Esophagus muscularis mucosa (tissue), 4 donors: ENCODE measurements at regions not wholly inside any gene's neighbourhood (a gene's known extent, or its start where the extent isn't known, plus 50 kb on each side); places are given as distances from the start of the nearest gene placed in this dataset.

Experiments used
- DNase-seq: peaks from one replicate; pipeline ENCODE4 v3.0.0-alpha.2; 2017; ENCODE audit errors: extremely low spot score
- H3K27ac ChIP-seq, 4 donors: fragments of 200-600 bp; sonication (generic); replicated peaks in 1 of 4; 1 replicate in 3 of 4; 2 replicates in 1 of 4; pipeline ENCODE4 v1.5.1; 2016 to 2019; ENCODE audit warnings: mild to moderate bottlenecking in 1 of 4
- H3K27me3 ChIP-seq, 4 donors: fragments of 200-600 bp; sonication (generic); one replicate each; pipeline versions ENCODE4 v1.5.1 to v1.6.0; 2016 to 2019
- H3K36me3 ChIP-seq, 4 donors: fragments of 200-600 bp; sonication (generic); one replicate each; pipeline ENCODE4 v1.5.1; 2016 to 2019
- H3K4me1 ChIP-seq, 4 donors: fragments of 200-600 bp; sonication (generic); one replicate each; pipeline ENCODE4 v1.5.1; 2016 to 2019
- H3K4me3 ChIP-seq, 4 donors: fragments of 200-600 bp; sonication (generic); 1 replicate in 2 of 4; 2 replicates in 2 of 4; pipeline ENCODE4 v1.5.1; 2016 to 2019; ENCODE audit warnings: mild to moderate bottlenecking in 4 of 4, moderate library complexity in 1 of 4
- H3K9me3 ChIP-seq, 4 donors: fragments of 200-600 bp; sonication (generic); 1 replicate in 3 of 4; 2 replicates in 1 of 4; pipeline ENCODE4 v1.5.1; 2016 to 2019
- CTCF ChIP-seq, 3 experiments: fragments of 200-600 bp in 2 of 3; fragments of 450-650 bp in 1 of 3; sonication (generic) in 2 of 3; IDR thresholded peaks; one replicate each; pipeline ENCODE4 v1.5.1; 2017 to 2019; ENCODE audit warnings: antibody characterized with exemption in 3 of 3, mild to moderate bottlenecking in 2 of 3, moderate library complexity in 1 of 3
- EP300 ChIP-seq: sonication (generic); formaldehyde crosslinking; IDR thresholded peaks from one replicate; pipeline ENCODE4 v1.6.1; 2017; ENCODE audit warnings: antibody characterized with exemption
- POLR2A ChIP-seq: fragments of 450-650 bp; IDR thresholded peaks from one replicate; pipeline ENCODE4 v1.6.1; 2017; ENCODE audit warnings: antibody characterized with exemption, moderate library complexity, mild to moderate bottlenecking, low read depth
- POLR2AphosphoS5 ChIP-seq, 2 donors: sonication (generic); formaldehyde crosslinking; IDR thresholded peaks; one replicate each; pipeline ENCODE4 v1.6.1; 2017; ENCODE audit warnings: antibody characterized with exemption in 2 of 2
- WGBS: methylation state at CpG from one replicate; pipeline ENCODE4 v1.1.5; 2018; 5-methylcytosine and 5-hydroxymethylcytosine counted together
- intact Hi-C: fragments of 100-400 bp; cut with DNase I; formaldehyde crosslinking; loops from one replicate; pipeline ENCODE4 v1.15.1; 2023

DNA sequence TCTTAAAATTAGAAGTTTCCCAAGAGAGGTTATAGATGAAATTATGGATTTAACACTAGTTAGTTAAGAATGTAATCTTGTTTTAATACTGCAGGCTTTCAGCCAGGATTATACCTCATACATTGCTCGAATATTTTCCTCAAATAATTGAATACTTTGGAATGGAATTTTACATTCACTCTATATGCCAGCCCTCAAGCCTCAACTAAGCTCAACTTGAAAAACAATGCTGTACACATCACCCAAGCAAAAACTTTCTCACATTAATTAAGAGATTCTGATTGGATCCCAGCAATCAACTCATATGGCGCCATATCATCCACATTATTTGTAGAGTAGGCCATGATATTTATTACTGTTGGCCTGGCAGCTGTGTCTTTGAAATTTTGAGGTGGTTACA lies 710.7 kb upstream of the ADAMTS5 start:
- 84% methylated on average over 2 of the region's 2 CpGs for WGBS
- intact Hi-C loops, result no loop called here
- Histone ChIP-seq H3K4me1 (peaks cover 0 to 17% (median 1%) of the 10 kb centered on the region in 4 donors), H3K27me3 (no peaks in the 10 kb centered on the region), H3K27ac (no peak overlapping the region), H3K36me3 (no peaks in the 10 kb centered on the region), H3K4me3 (no peak overlapping the region), H3K9me3 (no peaks in the 10 kb centered on the region)
- no peak for DNase-seq
- no peak for TF ChIP-seq POLR2AphosphoS5 (IDR thresholded peaks at IDR 0.05)
- TF ChIP-seq EP300, result no peak
- TF ChIP-seq CTCF (IDR thresholded peaks at IDR 0.05), result no peak
- no peak for TF ChIP-seq POLR2A

- Histone ChIP-seq H3K27ac (no peak overlapping the region), H3K4me3 (no peak overlapping the region), H3K27me3 (no peaks in the 10 kb centered on the region), H3K36me3 (no peaks in the 10 kb centered on the region), H3K9me3 (no peaks in the 10 kb centered on the region), H3K4me1 (peaks cover 0 to 8% (median 0%) of the 10 kb centered on the region in 4 donors)
- TF ChIP-seq POLR2AphosphoS5 (IDR thresholded peaks at IDR 0.05) (no peak), CTCF (IDR thresholded peaks at IDR 0.05) (no peak), POLR2A (no peak), EP300 (no peak)
- 84% methylated on average over 4 of the region's 4 CpGs for WGBS
- intact Hi-C loops, result no loop called here
- no peak for DNase-seq
These were observed 708.4 kb upstream of the ADAMTS5 start for GRCh38 chr21:27675306-27675705.

GRCh38 chr21:27674041-27674615 lies 707.2 kb upstream of the ADAMTS5 start:
- H3K4me3 ChIP-seq, result no peak overlapping the region
- H3K9me3 ChIP-seq, result no peaks in the 10 kb centered on the region
- 85% methylated on average over 4 of the region's 4 CpGs for WGBS
- no peak overlapping the region for H3K27ac ChIP-seq
- DNase-seq, result no peak
- no peaks in the 10 kb centered on the region for H3K36me3 ChIP-seq
- no peaks in the 10 kb centered on the region for H3K27me3 ChIP-seq
- intact Hi-C loops, result no loop called here
- no peak for TF ChIP-seq POLR2A
- TF ChIP-seq POLR2AphosphoS5 (IDR thresholded peaks at IDR 0.05), result no peak
- no peak for TF ChIP-seq CTCF (IDR thresholded peaks at IDR 0.05)
- no peak for TF ChIP-seq EP300
- H3K4me1 ChIP-seq, result peaks cover 0 to 8% (median 0%) of the 10 kb centered on the region in 4 donors

GRCh38 chr21:27673581-27673980 lies 706.7 kb upstream of the ADAMTS5 start:
- Histone ChIP-seq H3K27me3 (no peaks in the 10 kb centered on the region), H3K4me1 (peaks cover 0 to 8% (median 0%) of the 10 kb centered on the region in 4 donors), H3K9me3 (no peaks in the 10 kb centered on the region), H3K27ac (no peak overlapping the region), H3K4me3 (no peak overlapping the region), H3K36me3 (no peaks in the 10 kb centered on the region)
- TF ChIP-seq CTCF (IDR thresholded peaks at IDR 0.05) (no peak), POLR2A (no peak), POLR2AphosphoS5 (IDR thresholded peaks at IDR 0.05) (no peak), EP300 (no peak)
- DNase-seq, result no peak
- intact Hi-C loops, result no loop called here

- Histone ChIP-seq H3K36me3 (no peaks in the 10 kb centered on the region), H3K27ac (no peak overlapping the region), H3K4me1 (no peaks in the 10 kb centered on the region), H3K27me3 (no peaks in the 10 kb centered on the region), H3K4me3 (no peak overlapping the region), H3K9me3 (no peaks in the 10 kb centered on the region)
- intact Hi-C loops, result no loop called here
- DNase-seq, result no peak
- TF ChIP-seq POLR2A, result no peak
- TF ChIP-seq POLR2AphosphoS5 (IDR thresholded peaks at IDR 0.05), result no peak
- no peak for TF ChIP-seq CTCF (IDR thresholded peaks at IDR 0.05)
- no peak for TF ChIP-seq EP300
- 50% methylated on average over 1 of the region's 1 CpG for WGBS
These were observed 704.3 kb upstream of the ADAMTS5 start for GRCh38 chr21:27671207-27671606.
